ENCODE measurements at regions not wholly inside any gene's neighbourhood (a gene's known extent, or its start where the extent isn't known, plus 50 kb on each side); places are given as distances from the start of the nearest gene placed in this dataset.
A peak's percentile ranks its signal among the peaks of the same experiment; 100 is the strongest.
"Not testable (repeated sequence)": the region's sequence is repeated elsewhere in the genome, so short reads cannot be mapped to it uniquely, and the experiment has no call there.

DNA sequence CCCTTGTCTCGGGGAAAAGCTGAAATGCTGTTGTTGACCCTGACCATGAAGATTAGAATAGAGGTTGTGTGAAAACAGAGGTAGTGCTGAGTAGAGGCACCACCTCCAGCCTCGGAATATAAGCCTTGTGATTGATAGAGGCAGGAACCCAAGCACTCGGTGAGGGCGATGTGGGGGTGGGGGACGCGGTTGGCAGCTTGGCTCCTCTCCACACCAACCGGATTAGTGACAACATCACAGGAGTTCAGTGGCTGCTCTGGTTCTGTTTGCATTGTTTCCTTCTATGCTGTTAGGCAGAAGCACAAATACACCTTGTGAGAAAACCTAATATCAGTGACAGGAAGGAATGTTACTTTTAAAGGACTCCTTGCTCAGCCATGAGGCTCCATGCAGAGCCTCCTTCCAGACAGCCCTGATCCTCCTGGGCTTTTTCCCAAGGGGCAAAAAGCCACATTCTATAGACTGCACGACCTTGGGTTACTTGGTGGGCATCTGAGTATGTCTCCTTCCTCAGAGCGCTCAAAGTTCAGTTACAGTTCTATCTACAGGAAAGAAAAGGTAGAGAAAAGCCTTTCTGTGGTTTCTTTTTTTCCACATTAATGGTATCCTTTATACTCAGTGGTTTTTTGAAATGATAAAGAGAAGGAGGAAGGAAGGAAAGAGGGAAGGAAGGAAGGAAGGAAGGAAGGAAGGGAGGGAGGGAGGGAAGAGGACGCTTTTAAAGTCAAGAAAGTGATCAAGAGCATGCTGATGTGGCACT lies 150.4 kb upstream of the NOCT start:
- no peak overlapping the region for H3K4me3 ChIP-seq (ENCODE audit: low read length)
- DNase-seq (ENCODE audit: low read depth): no peak
- TF ChIP-seq, protein P1, sequence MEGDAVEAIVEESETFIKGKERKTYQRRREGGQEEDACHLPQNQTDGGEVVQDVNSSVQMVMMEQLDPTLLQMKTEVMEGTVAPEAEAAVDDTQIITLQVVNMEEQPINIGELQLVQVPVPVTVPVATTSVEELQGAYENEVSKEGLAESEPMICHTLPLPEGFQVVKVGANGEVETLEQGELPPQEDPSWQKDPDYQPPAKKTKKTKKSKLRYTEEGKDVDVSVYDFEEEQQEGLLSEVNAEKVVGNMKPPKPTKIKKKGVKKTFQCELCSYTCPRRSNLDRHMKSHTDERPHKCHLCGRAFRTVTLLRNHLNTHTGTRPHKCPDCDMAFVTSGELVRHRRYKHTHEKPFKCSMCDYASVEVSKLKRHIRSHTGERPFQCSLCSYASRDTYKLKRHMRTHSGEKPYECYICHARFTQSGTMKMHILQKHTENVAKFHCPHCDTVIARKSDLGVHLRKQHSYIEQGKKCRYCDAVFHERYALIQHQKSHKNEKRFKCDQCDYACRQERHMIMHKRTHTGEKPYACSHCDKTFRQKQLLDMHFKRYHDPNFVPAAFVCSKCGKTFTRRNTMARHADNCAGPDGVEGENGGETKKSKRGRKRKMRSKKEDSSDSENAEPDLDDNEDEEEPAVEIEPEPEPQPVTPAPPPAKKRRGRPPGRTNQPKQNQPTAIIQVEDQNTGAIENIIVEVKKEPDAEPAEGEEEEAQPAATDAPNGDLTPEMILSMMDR (conservative IDR thresholded peaks at IDR 0.05; ENCODE audit: low read length): no peak

DNA sequence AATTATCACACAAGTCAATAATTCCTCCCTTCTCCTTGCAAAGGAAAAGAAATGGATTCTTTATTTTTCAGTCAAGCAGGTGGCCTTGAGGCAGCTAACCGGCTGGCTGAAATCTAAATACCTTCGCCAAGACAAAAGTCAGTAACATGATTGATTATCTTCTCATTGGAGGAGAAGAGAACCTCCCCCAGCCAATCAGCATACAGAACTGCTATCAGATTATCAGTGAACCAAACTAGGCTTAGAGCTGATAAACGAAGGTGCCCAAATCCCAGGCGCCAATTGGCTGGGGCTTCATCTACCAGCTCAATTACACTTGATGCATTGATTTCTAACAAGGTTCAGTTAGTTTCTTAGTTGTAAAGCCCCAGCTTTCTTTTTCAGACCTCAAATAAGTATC lies 152.4 kb upstream of the NOCT start:
- no peak for DNase-seq (ENCODE audit: low read depth)
- TF ChIP-seq, protein P1 (conservative IDR thresholded peaks at IDR 0.05; ENCODE audit: low read length): no peak
- H3K4me3 ChIP-seq (ENCODE audit: low read length): no peak overlapping the region

GRCh38 chr4:138861135-138861534 lies 154.4 kb upstream of the NOCT start:
- TF ChIP-seq, protein P1 (conservative IDR thresholded peaks at IDR 0.05; ENCODE audit: low read length): no peak
- peak; percentile 16 for DNase-seq (ENCODE audit: low read depth)
- H3K4me3 ChIP-seq (ENCODE audit: low read length): no peak overlapping the region

DNA sequence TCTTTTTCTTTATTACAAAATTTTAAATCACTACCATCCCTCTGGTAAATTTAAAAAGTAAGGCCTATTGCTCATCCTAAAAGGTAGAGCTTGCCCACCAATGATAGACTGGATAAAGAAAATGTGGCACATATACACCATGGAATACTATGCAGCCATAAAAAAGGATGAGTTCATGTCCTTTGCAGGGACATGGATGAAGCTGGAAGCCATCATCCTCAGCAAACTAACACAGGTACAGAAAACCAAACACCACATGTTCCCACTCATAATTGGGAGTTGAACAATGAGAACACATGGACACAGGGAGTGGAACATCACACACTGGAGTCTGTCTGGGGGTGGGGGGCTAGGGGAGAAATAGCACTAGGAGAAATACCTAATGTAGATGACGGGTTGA lies 155.2 kb upstream of the NOCT start:
- not testable (repeated sequence) for H3K4me3 ChIP-seq (ENCODE audit: low read length); DNase-seq (ENCODE audit: low read depth)

- TF ChIP-seq, protein P1 (conservative IDR thresholded peaks at IDR 0.05; ENCODE audit: low read length): no peak
- no peak overlapping the region for H3K4me3 ChIP-seq (ENCODE audit: low read length)
- DNase-seq (ENCODE audit: low read depth): no peak
Measured at GRCh38 chr4:138859254-138859653, 156.3 kb upstream of the NOCT start.

- TF ChIP-seq, protein P1 (conservative IDR thresholded peaks at IDR 0.05; ENCODE audit: low read length): no peak
Measured at GRCh38 chr4:138858419-138858818, 157.2 kb upstream of the NOCT start.

GRCh38 chr4:138857416-138857815 lies 158.2 kb upstream of the NOCT start:
- DNase-seq (ENCODE audit: low read depth): no peak
- H3K4me3 ChIP-seq (ENCODE audit: low read length): no peak overlapping the region
- TF ChIP-seq, protein P1 (conservative IDR thresholded peaks at IDR 0.05; ENCODE audit: low read length): no peak

More at GRCh38 chr4:138858419-138858818, 157.2 kb upstream of the NOCT start:
- no peak overlapping the region for H3K4me3 ChIP-seq (ENCODE audit: low read length)
- DNase-seq (ENCODE audit: low read depth): no peak
